Fibroblast of the aortic adventitia (primary cell): ENCODE measurements at regions not wholly inside any gene's neighbourhood (a gene's known extent, or its start where the extent isn't known, plus 50 kb on each side); places are given as distances from the start of the nearest gene placed in this dataset.

Experiments
- DNase-seq: peaks from one replicate; pipeline ENCODE4 v3.0.0-alpha.2; 2010; ENCODE audit warnings: low read depth
- H3K4me3 ChIP-seq: 2 replicates; pipeline ENCODE4 v1.5.1; 2011; ENCODE audit warnings: low read depth, mild to moderate bottlenecking, control low read depth, low read length, moderate library complexity
- CTCF ChIP-seq: IDR thresholded peaks from 2 replicates; pipeline ENCODE4 v1.5.1; 2011; ENCODE audit warnings: mild to moderate bottlenecking, low read length, control low read depth, inconsistent platforms; ENCODE audit not compliant: insufficient read depth

- TF ChIP-seq CTCF = no peak
- no peak overlapping the region for H3K4me3 ChIP-seq
- no peak for DNase-seq
Observed at GRCh38 chr22:26816726-26817125, 159.3 kb downstream of the MIAT start.

- TF ChIP-seq CTCF = no peak
- no peak overlapping the region for H3K4me3 ChIP-seq
- no peak for DNase-seq
Observed at GRCh38 chr22:26817926-26818325, 160.5 kb downstream of the MIAT start.

GRCh38 chr22:26821854-26822253 lies 164.5 kb downstream of the MIAT start:
- DNase-seq = no peak
- TF ChIP-seq CTCF = no peak
- H3K4me3 ChIP-seq = no peak overlapping the region

GRCh38 chr22:26822313-26822712 lies 164.9 kb downstream of the MIAT start:
- no peak overlapping the region for H3K4me3 ChIP-seq
- TF ChIP-seq CTCF = no peak
- no peak for DNase-seq

GRCh38 chr22:26823966-26824365 lies 166.6 kb downstream of the MIAT start:
- H3K4me3 ChIP-seq = no peak overlapping the region
- no peak for TF ChIP-seq CTCF
- no peak for DNase-seq

GRCh38 chr22:26825960-26826935 lies 168.9 kb downstream of the MIAT start:
- H3K4me3 ChIP-seq = no peak overlapping the region
- TF ChIP-seq CTCF = no peak
- no peak for DNase-seq
